ENCODE measurements at regions not wholly inside any gene's neighbourhood (a gene's known extent, or its start where the extent isn't known, plus 50 kb on each side); places are given as distances from the start of the nearest gene placed in this dataset.
"Not testable (repeated sequence)": the region's sequence is repeated elsewhere in the genome, so short reads cannot be mapped to it uniquely, and the experiment has no call there.

- peak; percentile 24 for DNase-seq (ENCODE audit: low read depth)
These were observed 72.9 kb downstream of the ZNF622 start for GRCh38 chr5:16392718-16393117.

- no peak for DNase-seq (ENCODE audit: low read depth)
These were observed 73.5 kb downstream of the ZNF622 start for GRCh38 chr5:16391858-16392649.

- DNase-seq (ENCODE audit: low read depth), result no peak
These were observed 74.8 kb downstream of the ZNF622 start for GRCh38 chr5:16390825-16391224.

GRCh38 chr5:16385516-16386090, 80.0 kb downstream of the ZNF622 start:
- DNase-seq (ENCODE audit: low read depth), result no peak

GRCh38 chr5:16384804-16385203, 80.8 kb downstream of the ZNF622 start:
- DNase-seq (ENCODE audit: low read depth), result no peak

- DNase-seq (ENCODE audit: low read depth), result no peak
These were observed 81.4 kb downstream of the ZNF622 start for GRCh38 chr5:16384222-16384621.

- DNase-seq (ENCODE audit: low read depth), result no peak
These were observed 82.0 kb downstream of the ZNF622 start for GRCh38 chr5:16383544-16384052.

- DNase-seq (ENCODE audit: low read depth), result no peak
These were observed 83.6 kb downstream of the ZNF622 start for GRCh38 chr5:16382047-16382446.

- no peak for DNase-seq (ENCODE audit: low read depth)
These were observed 86.8 kb downstream of the ZNF622 start for GRCh38 chr5:16378762-16379161.

- DNase-seq (ENCODE audit: low read depth), result no peak
These were observed 93.1 kb downstream of the ZNF622 start for GRCh38 chr5:16372493-16372892.

- DNase-seq (ENCODE audit: low read depth), result no peak
These were observed 99.1 kb downstream of the ZNF622 start for GRCh38 chr5:16366491-16366890.

GRCh38 chr5:16364910-16365309, 100.7 kb downstream of the ZNF622 start:
- no peak for DNase-seq (ENCODE audit: low read depth)

GRCh38 chr5:16353439-16353838, 112.2 kb downstream of the ZNF622 start:
- not testable (repeated sequence) for DNase-seq (ENCODE audit: low read depth)

- DNase-seq (ENCODE audit: low read depth), result peak; percentile 7
These were observed 114.8 kb downstream of the ZNF622 start for GRCh38 chr5:16350816-16351215.

- no peak for DNase-seq (ENCODE audit: low read depth)
These were observed 119.2 kb downstream of the ZNF622 start for GRCh38 chr5:16346380-16346779.

- no peak for DNase-seq (ENCODE audit: low read depth)
These were observed 120.1 kb downstream of the ZNF622 start for GRCh38 chr5:16345454-16345853.

GRCh38 chr5:16326137-16326536, 139.5 kb downstream of the ZNF622 start:
- DNase-seq (ENCODE audit: low read depth), result no peak

- DNase-seq (ENCODE audit: low read depth), result no peak
These were observed 141.7 kb upstream of the MARCHF11 start for GRCh38 chr5:16321284-16321683.

- no peak for DNase-seq (ENCODE audit: low read depth)
These were observed 135.9 kb upstream of the MARCHF11 start for GRCh38 chr5:16315501-16315900.

GRCh38 chr5:16313761-16314160, 134.2 kb upstream of the MARCHF11 start:
- DNase-seq (ENCODE audit: low read depth), result no peak

- no peak for DNase-seq (ENCODE audit: low read depth)
These were observed 133.2 kb upstream of the MARCHF11 start for GRCh38 chr5:16312785-16313184.

- DNase-seq (ENCODE audit: low read depth), result no peak
These were observed 132.1 kb upstream of the MARCHF11 start for GRCh38 chr5:16311666-16312065.

- DNase-seq (ENCODE audit: low read depth), result no peak
These were observed 127.2 kb upstream of the MARCHF11 start for GRCh38 chr5:16306812-16307211.

Data from RPMI7951 (cell line).